ENCODE measurements at regions not wholly inside any gene's neighbourhood (a gene's known extent, or its start where the extent isn't known, plus 50 kb on each side); places are given as distances from the start of the nearest gene placed in this dataset.
"Not testable (repeated sequence)": the region's sequence is repeated elsewhere in the genome, so short reads cannot be mapped to it uniquely, and the experiment has no call there.

- no peak for DNase-seq (ENCODE audit: low spot score)
Measured at GRCh38 chr3:64390893-64391292, 165.6 kb upstream of the PRICKLE2 start.

GRCh38 chr3:64388886-64389285 lies 163.6 kb upstream of the PRICKLE2 start:
- no peak for DNase-seq (ENCODE audit: low spot score)

GRCh38 chr3:64387688-64388087 lies 162.4 kb upstream of the PRICKLE2 start:
- DNase-seq (ENCODE audit: low spot score), result no peak

- DNase-seq (ENCODE audit: low spot score), result no peak
Measured at GRCh38 chr3:64385277-64385676, 160.0 kb upstream of the PRICKLE2 start.

- no peak for DNase-seq (ENCODE audit: low spot score)
Measured at GRCh38 chr3:64384561-64384960, 159.3 kb upstream of the PRICKLE2 start.

GRCh38 chr3:64382153-64382552 lies 156.9 kb upstream of the PRICKLE2 start:
- no peak for DNase-seq (ENCODE audit: low spot score)

GRCh38 chr3:64381367-64381766 lies 156.1 kb upstream of the PRICKLE2 start:
- DNase-seq (ENCODE audit: low spot score), result no peak

GRCh38 chr3:64380546-64380945 lies 155.3 kb upstream of the PRICKLE2 start:
- DNase-seq (ENCODE audit: low spot score), result no peak

- DNase-seq (ENCODE audit: low spot score), result no peak
Measured at GRCh38 chr3:64379221-64379620, 154.0 kb upstream of the PRICKLE2 start.

GRCh38 chr3:64377942-64378341 lies 152.7 kb upstream of the PRICKLE2 start:
- no peak for DNase-seq (ENCODE audit: low spot score)

GRCh38 chr3:64375737-64376136 lies 150.5 kb upstream of the PRICKLE2 start:
- DNase-seq (ENCODE audit: low spot score), result no peak

- no peak for DNase-seq (ENCODE audit: low spot score)
Measured at GRCh38 chr3:64369390-64369789, 144.1 kb upstream of the PRICKLE2 start.

GRCh38 chr3:64368257-64369020 lies 143.2 kb upstream of the PRICKLE2 start:
- no peak for DNase-seq (ENCODE audit: low spot score)

GRCh38 chr3:64365877-64366276 lies 140.6 kb upstream of the PRICKLE2 start:
- no peak for DNase-seq (ENCODE audit: low spot score)

GRCh38 chr3:64363842-64364241 lies 138.6 kb upstream of the PRICKLE2 start:
- no peak for DNase-seq (ENCODE audit: low spot score)

GRCh38 chr3:64361962-64362735 lies 136.9 kb upstream of the PRICKLE2 start:
- DNase-seq (ENCODE audit: low spot score), result no peak

- not testable (repeated sequence) for DNase-seq (ENCODE audit: low spot score)
Measured at GRCh38 chr3:64361036-64361435, 135.8 kb upstream of the PRICKLE2 start.

- no peak for DNase-seq (ENCODE audit: low spot score)
Measured at GRCh38 chr3:64360280-64360679, 135.0 kb upstream of the PRICKLE2 start.

- DNase-seq (ENCODE audit: low spot score), result no peak
Measured at GRCh38 chr3:64359735-64360134, 134.5 kb upstream of the PRICKLE2 start.

- DNase-seq (ENCODE audit: low spot score), result no peak
Measured at GRCh38 chr3:64358853-64359252, 133.6 kb upstream of the PRICKLE2 start.

- DNase-seq (ENCODE audit: low spot score), result no peak
Measured at GRCh38 chr3:64358176-64358575, 132.9 kb upstream of the PRICKLE2 start.

- DNase-seq (ENCODE audit: low spot score), result no peak
Measured at GRCh38 chr3:64357481-64357880, 132.2 kb upstream of the PRICKLE2 start.

- DNase-seq (ENCODE audit: low spot score), result no peak
Measured at GRCh38 chr3:64355401-64355807, 130.1 kb upstream of the PRICKLE2 start.
